GM23248 (cell line): ENCODE measurements at regions not wholly inside any gene's neighbourhood (a gene's known extent, or its start where the extent isn't known, plus 50 kb on each side); places are given as distances from the start of the nearest gene placed in this dataset.

Experiments used
- EZH2 ChIP-seq: fragments of 200-600 bp; sonication (generic); IDR thresholded peaks from 2 replicates; pipeline ENCODE4 v1.6.1; 2018; ENCODE audit warnings: antibody characterized with exemption, mild to moderate bottlenecking; ENCODE audit not compliant: insufficient read depth, poor library complexity, severe bottlenecking
- EZH2phosphoT487 ChIP-seq: fragments of 200-600 bp; sonication (generic); IDR thresholded peaks from 2 replicates; pipeline ENCODE4 v1.6.1; 2018; ENCODE audit warnings: antibody characterized with exemption, moderate library complexity, mild to moderate bottlenecking, low read depth; ENCODE audit not compliant: insufficient read depth

- no peak for TF ChIP-seq EZH2
- no peak for TF ChIP-seq EZH2phosphoT487
These were observed 1435.2 kb downstream of the REEP3 start for GRCh38 chr10:64956441-64956840.
